HEK293T (cell line): ENCODE measurements at regions not wholly inside any gene's neighbourhood (a gene's known extent, or its start where the extent isn't known, plus 50 kb on each side); places are given as distances from the start of the nearest gene placed in this dataset.

ENCODE experiments used
- BHLHE40 ChIP-seq: fragments of 450-650 bp; IDR thresholded peaks from 2 replicates; pipeline ENCODE4 v1.6.1; 2016; ENCODE audit warnings: mild to moderate bottlenecking, moderate library complexity, borderline replicate concordance
- FOXK2 ChIP-seq: fragments of 450-650 bp; IDR thresholded peaks from 2 replicates; pipeline ENCODE4 v1.6.1; 2016; ENCODE audit warnings: mild to moderate bottlenecking
- FOXM1 ChIP-seq: fragments of 450-650 bp; IDR thresholded peaks from 2 replicates; pipeline ENCODE4 v1.6.1; 2017; ENCODE audit warnings: mild to moderate bottlenecking, borderline replicate concordance
- HDGF ChIP-seq: fragments of 450-650 bp; IDR thresholded peaks from 2 replicates; pipeline ENCODE4 v1.6.1; 2017; ENCODE audit warnings: antibody characterized with exemption, borderline replicate concordance
- L3MBTL2 ChIP-seq: fragments of 450-650 bp; conservative IDR thresholded peaks from 2 replicates; pipeline ENCODE4 v1.6.1; 2016; ENCODE audit warnings: mild to moderate bottlenecking
- SP1 ChIP-seq: fragments of 450-650 bp; IDR thresholded peaks from 2 replicates; pipeline ENCODE4 v1.6.1; 2017
- ZNF384 ChIP-seq: fragments of 450-650 bp; IDR thresholded peaks from 2 replicates; pipeline ENCODE4 v1.6.1; 2016

GRCh38 chr9:81083067-81083466 lies 606.3 kb downstream of the TLE1 start:
- TF ChIP-seq BHLHE40 (no peak), ZNF384 (no peak), FOXM1 (no peak), FOXK2 (no peak), SP1 (no peak), HDGF (no peak), L3MBTL2 (no peak)
